ENCODE measurements at regions not wholly inside any gene's neighbourhood (a gene's known extent, or its start where the extent isn't known, plus 50 kb on each side); places are given as distances from the start of the nearest gene placed in this dataset.

- TF ChIP-seq CTCF (IDR thresholded peaks at IDR 0.05; ENCODE audit: poor library complexity, severe bottlenecking) (no peak), POLR2AphosphoS5 (IDR thresholded peaks at IDR 0.05) (no peak), EZH2 (IDR thresholded peaks at IDR 0.05; ENCODE audit: borderline replicate concordance, insufficient read depth, low read length, poor library complexity, severe bottlenecking) (no peak), EP300 (conservative IDR thresholded peaks at IDR 0.05; ENCODE audit: poor library complexity, severe bottlenecking) (no peak), SMC3 (conservative IDR thresholded peaks at IDR 0.05; ENCODE audit: poor library complexity) (no peak), REST (IDR thresholded peaks at IDR 0.05; ENCODE audit: borderline replicate concordance) (no peak), TAF1 (IDR thresholded peaks at IDR 0.05; ENCODE audit: low read depth) (no peak)
Observed at GRCh38 chr4:124123181-124123580, 589.4 kb downstream of the ANKRD50 start.

Data from neural cell (in vitro differentiated cells).